ENCODE measurements at regions not wholly inside any gene's neighbourhood (a gene's known extent, or its start where the extent isn't known, plus 50 kb on each side); places are given as distances from the start of the nearest gene placed in this dataset.

DNA sequence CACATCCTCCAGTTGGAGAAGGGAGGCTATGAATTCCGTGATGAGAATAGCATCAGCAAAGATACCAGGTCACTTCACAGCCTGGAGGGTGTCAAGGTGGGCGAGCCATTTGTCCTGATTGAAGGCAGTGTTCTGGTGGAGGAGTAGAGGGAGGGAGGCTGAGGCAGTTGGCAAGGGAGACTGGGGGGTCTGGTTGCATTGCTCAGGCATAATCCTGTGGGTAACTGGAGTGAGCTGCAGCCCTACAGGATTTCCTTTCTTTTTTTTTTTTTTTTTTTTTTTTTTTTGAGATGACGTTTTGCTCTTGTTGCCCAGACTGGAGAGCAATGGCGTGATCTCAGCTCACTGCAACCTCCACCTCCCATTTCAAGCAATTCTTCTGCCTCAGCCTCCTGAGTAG is 223.9 kb upstream of the KLF4 start:
- Mint-ChIP-seq H3K4me3 (no peak overlapping the region), H3K27me3 (ENCODE audit: low read depth) (no peaks in the 10 kb centered on the region), H3K36me3 (ENCODE audit: low read depth) (no peaks in the 10 kb centered on the region), H3K27ac (no peak overlapping the region), H3K9me3 (no peaks in the 10 kb centered on the region), H3K4me1 (ENCODE audit: low read depth) (no peaks in the 10 kb centered on the region)
- DNase-seq (ENCODE audit: low spot score): no peak

DNA sequence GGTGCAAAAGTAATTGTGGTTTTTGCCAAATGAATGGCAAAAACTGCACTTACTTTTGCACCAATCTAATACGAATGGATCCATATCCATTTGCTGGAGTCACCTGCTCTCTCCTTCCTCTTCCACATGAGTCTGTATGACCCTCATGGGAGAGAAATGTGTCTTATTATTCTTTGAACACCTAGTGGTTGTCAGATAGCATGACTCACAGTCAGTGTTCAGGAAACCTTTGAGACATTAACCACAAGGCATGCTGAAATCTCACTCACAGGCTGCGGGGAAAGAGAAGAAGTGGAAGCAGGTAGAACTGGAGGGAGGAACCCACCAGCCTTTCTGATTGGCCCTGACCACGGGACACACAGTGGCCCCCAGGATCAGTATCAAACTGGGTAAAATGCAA is 222.8 kb upstream of the KLF4 start:
- H3K27ac Mint-ChIP-seq: no peak overlapping the region
- no peak overlapping the region for H3K4me3 Mint-ChIP-seq
- no peaks in the 10 kb centered on the region for H3K4me1 Mint-ChIP-seq (ENCODE audit: low read depth)
- H3K9me3 Mint-ChIP-seq: no peaks in the 10 kb centered on the region
- H3K36me3 Mint-ChIP-seq (ENCODE audit: low read depth): no peaks in the 10 kb centered on the region
- no peak for DNase-seq (ENCODE audit: low spot score)
- no peaks in the 10 kb centered on the region for H3K27me3 Mint-ChIP-seq (ENCODE audit: low read depth)

GRCh38 chr9:107711542-107711941 is 222.0 kb upstream of the KLF4 start:
- no peak overlapping the region for H3K4me3 Mint-ChIP-seq
- no peak overlapping the region for H3K27ac Mint-ChIP-seq
- H3K4me1 Mint-ChIP-seq (ENCODE audit: low read depth): no peaks in the 10 kb centered on the region
- no peaks in the 10 kb centered on the region for H3K36me3 Mint-ChIP-seq (ENCODE audit: low read depth)
- no peak for DNase-seq (ENCODE audit: low spot score)
- no peaks in the 10 kb centered on the region for H3K27me3 Mint-ChIP-seq (ENCODE audit: low read depth)
- no peaks in the 10 kb centered on the region for H3K9me3 Mint-ChIP-seq

DNA sequence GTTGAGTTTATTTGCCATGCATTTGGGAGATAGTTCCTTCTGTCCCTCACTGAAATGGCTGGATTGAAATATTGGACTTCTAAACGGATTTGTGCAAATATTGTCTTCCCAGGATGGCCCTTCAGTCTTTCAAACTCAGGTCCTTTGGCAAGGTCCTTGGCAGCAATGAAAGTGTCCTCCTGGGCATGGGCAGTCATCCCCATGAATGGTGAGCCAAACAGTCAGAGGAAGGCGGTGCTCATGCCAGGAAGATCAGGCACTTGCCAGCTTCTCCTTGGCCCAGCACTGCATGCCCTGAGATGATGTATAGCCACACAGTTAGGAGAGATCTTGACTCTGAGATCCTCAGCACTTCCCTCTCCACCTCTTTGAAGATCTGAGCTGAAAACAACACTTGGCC is 221.4 kb upstream of the KLF4 start:
- no peak overlapping the region for H3K4me3 Mint-ChIP-seq
- no peaks in the 10 kb centered on the region for H3K9me3 Mint-ChIP-seq
- no peaks in the 10 kb centered on the region for H3K36me3 Mint-ChIP-seq (ENCODE audit: low read depth)
- no peaks in the 10 kb centered on the region for H3K27me3 Mint-ChIP-seq (ENCODE audit: low read depth)
- DNase-seq (ENCODE audit: low spot score): no peak
- H3K27ac Mint-ChIP-seq: no peak overlapping the region
- no peaks in the 10 kb centered on the region for H3K4me1 Mint-ChIP-seq (ENCODE audit: low read depth)

- no peaks in the 10 kb centered on the region for H3K27me3 Mint-ChIP-seq (ENCODE audit: low read depth)
- no peaks in the 10 kb centered on the region for H3K36me3 Mint-ChIP-seq (ENCODE audit: low read depth)
- no peaks in the 10 kb centered on the region for H3K4me1 Mint-ChIP-seq (ENCODE audit: low read depth)
- no peak for DNase-seq (ENCODE audit: low spot score)
- no peaks in the 10 kb centered on the region for H3K9me3 Mint-ChIP-seq
- no peak overlapping the region for H3K4me3 Mint-ChIP-seq
- no peak overlapping the region for H3K27ac Mint-ChIP-seq
These were observed 221.0 kb upstream of the KLF4 start for GRCh38 chr9:107710546-107710945.

DNA sequence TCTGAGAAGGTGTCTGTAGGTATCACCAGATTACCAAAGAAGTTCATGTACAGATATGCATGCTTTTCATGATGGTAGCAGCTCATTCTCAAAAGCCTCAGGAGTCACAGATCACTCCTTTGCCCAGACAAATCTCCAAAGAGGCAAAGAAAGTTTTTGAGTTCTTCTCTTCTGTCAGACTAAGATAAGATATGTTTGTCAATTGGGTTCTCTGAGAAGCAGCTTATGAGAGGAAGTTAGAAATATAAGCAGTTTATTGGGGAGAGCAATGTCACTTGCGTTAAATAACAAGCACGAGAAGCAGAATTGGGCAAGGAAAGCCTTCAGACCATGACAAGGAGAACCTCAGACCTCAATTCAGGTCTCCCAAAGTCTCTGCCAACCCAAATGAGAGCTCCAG is 219.2 kb upstream of the KLF4 start:
- Mint-ChIP-seq H3K4me3 (no peak overlapping the region), H3K27me3 (ENCODE audit: low read depth) (no peaks in the 10 kb centered on the region), H3K36me3 (ENCODE audit: low read depth) (no peaks in the 10 kb centered on the region), H3K9me3 (no peaks in the 10 kb centered on the region), H3K4me1 (ENCODE audit: low read depth) (no peaks in the 10 kb centered on the region), H3K27ac (no peak overlapping the region)
- no peak for DNase-seq (ENCODE audit: low spot score)

DNA sequence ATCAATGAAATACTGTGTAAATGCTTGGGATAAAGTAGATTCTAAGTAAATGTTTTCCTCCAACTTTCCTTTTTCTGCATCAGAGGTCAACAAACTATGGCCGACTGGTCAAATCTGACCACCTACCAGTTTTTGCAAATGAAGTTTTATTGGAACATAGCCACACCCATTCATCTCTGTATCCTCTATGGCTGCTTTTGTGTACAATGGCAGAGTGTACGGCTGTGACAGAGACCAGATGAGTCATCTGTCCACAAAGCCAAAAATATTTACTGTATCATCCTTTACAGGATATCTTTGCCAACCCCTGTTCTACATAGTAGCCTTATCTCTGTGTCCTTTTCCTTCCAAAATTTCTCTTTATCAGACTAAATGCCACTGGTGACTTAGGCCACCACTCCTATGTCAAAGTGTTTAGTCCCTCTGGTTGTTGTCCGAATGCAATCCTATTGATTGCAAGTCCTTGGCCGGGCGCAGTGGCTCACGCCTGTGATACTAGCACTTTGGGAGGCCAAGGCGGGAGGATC is 218.4 kb upstream of the KLF4 start:
- no peak overlapping the region for H3K4me3 Mint-ChIP-seq
- no peak overlapping the region for H3K27ac Mint-ChIP-seq
- H3K9me3 Mint-ChIP-seq: no peaks in the 10 kb centered on the region
- no peaks in the 10 kb centered on the region for H3K4me1 Mint-ChIP-seq (ENCODE audit: low read depth)
- H3K36me3 Mint-ChIP-seq (ENCODE audit: low read depth): no peaks in the 10 kb centered on the region
- no peaks in the 10 kb centered on the region for H3K27me3 Mint-ChIP-seq (ENCODE audit: low read depth)
- no peak for DNase-seq (ENCODE audit: low spot score)

GRCh38 chr9:107707428-107707837 is 217.9 kb upstream of the KLF4 start:
- no peak for DNase-seq (ENCODE audit: low spot score)
- Mint-ChIP-seq H3K27me3 (ENCODE audit: low read depth) (no peaks in the 10 kb centered on the region), H3K9me3 (no peaks in the 10 kb centered on the region), H3K4me1 (ENCODE audit: low read depth) (no peaks in the 10 kb centered on the region), H3K36me3 (ENCODE audit: low read depth) (no peaks in the 10 kb centered on the region), H3K4me3 (no peak overlapping the region), H3K27ac (no peak overlapping the region)

DNA sequence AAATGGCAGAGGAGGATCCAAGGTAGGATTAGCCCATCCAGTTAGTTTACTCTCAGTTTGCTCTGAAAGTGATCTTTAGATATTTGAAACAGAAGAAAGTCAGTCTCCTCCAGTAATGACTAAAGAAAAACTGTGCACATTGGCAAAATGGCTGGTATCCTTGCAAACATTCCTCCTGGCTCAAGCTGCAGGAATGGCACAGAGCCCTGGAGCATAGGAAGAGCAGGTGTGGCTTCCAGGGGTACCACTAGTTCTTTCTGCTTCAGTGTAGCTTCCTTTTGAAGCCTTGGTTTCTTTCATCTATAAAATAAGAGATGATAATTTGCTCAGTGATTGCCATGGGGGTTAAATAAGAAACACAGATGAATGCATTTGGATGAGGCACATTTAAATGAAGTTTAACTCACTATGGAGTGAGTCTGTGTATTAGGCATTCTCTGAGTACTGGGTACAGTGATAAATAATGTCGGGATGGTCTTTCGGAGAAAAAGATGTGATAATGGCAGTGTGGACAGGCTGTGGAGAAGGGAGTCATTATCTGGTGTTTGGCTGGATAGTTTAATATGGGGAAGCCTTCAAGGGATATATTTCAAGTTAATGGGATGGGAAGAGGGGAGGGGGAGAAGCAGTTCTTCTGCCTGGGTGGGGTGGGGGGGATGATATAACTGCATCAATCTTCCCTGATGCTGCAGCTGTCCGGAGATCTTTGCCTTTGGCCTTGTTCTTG is 217.3 kb upstream of the KLF4 start:
- Mint-ChIP-seq H3K4me1 (ENCODE audit: low read depth) (no peaks in the 10 kb centered on the region), H3K9me3 (no peaks in the 10 kb centered on the region), H3K36me3 (ENCODE audit: low read depth) (no peaks in the 10 kb centered on the region), H3K4me3 (no peak overlapping the region), H3K27ac (no peak overlapping the region), H3K27me3 (ENCODE audit: low read depth) (no peaks in the 10 kb centered on the region)
- no peak for DNase-seq (ENCODE audit: low spot score)

DNA sequence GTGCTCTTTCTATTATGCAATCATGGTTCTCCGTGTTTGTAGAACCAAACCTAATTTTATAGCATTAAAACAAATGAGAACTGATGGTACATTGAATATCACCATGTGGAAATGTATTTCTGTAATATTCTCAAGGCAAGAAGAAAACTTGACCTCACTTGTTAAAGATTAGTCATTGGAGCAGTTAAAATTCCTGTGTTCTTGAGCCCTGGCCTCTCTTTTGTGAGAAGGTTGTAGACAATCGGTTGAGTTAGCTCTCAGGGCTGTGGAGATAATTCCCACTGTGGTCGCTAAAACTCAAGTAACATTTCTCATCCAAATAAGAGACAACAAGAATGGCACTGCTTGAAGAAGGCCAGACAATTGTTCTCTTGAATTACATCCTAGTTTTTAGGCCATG is 216.0 kb upstream of the KLF4 start:
- Mint-ChIP-seq H3K27me3 (ENCODE audit: low read depth) (no peaks in the 10 kb centered on the region), H3K36me3 (ENCODE audit: low read depth) (no peaks in the 10 kb centered on the region), H3K27ac (no peak overlapping the region), H3K4me3 (no peak overlapping the region), H3K4me1 (ENCODE audit: low read depth) (no peaks in the 10 kb centered on the region), H3K9me3 (no peaks in the 10 kb centered on the region)
- no peak for DNase-seq (ENCODE audit: low spot score)

GRCh38 chr9:107704774-107705173 is 215.2 kb upstream of the KLF4 start:
- no peaks in the 10 kb centered on the region for H3K27me3 Mint-ChIP-seq (ENCODE audit: low read depth)
- H3K27ac Mint-ChIP-seq: no peak overlapping the region
- no peaks in the 10 kb centered on the region for H3K4me1 Mint-ChIP-seq (ENCODE audit: low read depth)
- H3K9me3 Mint-ChIP-seq: no peaks in the 10 kb centered on the region
- H3K4me3 Mint-ChIP-seq: no peak overlapping the region
- DNase-seq (ENCODE audit: low spot score): no peak
- H3K36me3 Mint-ChIP-seq (ENCODE audit: low read depth): no peaks in the 10 kb centered on the region

- Mint-ChIP-seq H3K4me3 (no peak overlapping the region), H3K27me3 (ENCODE audit: low read depth) (no peaks in the 10 kb centered on the region)
These were observed 214.1 kb upstream of the KLF4 start for GRCh38 chr9:107703651-107704050.

GRCh38 chr9:107700847-107701246 is 211.3 kb upstream of the KLF4 start:
- no peak overlapping the region for H3K27ac Mint-ChIP-seq
- H3K4me1 Mint-ChIP-seq (ENCODE audit: low read depth): no peaks in the 10 kb centered on the region
- H3K27me3 Mint-ChIP-seq (ENCODE audit: low read depth): no peaks in the 10 kb centered on the region
- H3K9me3 Mint-ChIP-seq: no peaks in the 10 kb centered on the region
- no peak for DNase-seq (ENCODE audit: low spot score)
- H3K4me3 Mint-ChIP-seq: no peak overlapping the region
- H3K36me3 Mint-ChIP-seq (ENCODE audit: low read depth): no peaks in the 10 kb centered on the region

More at GRCh38 chr9:107703651-107704050, 214.1 kb upstream of the KLF4 start:
- H3K9me3 Mint-ChIP-seq: no peaks in the 10 kb centered on the region
- no peaks in the 10 kb centered on the region for H3K36me3 Mint-ChIP-seq (ENCODE audit: low read depth)
- no peaks in the 10 kb centered on the region for H3K4me1 Mint-ChIP-seq (ENCODE audit: low read depth)
- no peak overlapping the region for H3K27ac Mint-ChIP-seq
- DNase-seq (ENCODE audit: low spot score): no peak

DNA sequence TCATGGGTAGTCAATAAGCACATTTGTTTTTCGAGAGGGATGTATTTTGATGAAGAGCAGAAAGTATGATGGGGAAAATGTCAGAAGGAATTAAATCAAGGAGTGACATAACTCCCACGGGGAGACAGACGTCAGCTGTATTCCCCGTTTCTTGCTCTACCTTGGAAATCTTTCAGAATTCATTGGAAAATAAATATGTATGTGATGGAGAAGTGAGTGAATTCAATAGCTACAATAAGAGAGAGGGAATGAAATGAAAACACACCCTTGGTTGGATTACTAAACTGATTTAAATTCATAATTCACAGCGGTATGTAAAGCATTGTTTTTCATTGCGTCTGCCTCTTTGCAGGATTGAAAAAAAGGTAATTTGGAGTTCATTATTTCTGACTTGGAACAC is 209.7 kb upstream of the KLF4 start:
- no peak overlapping the region for H3K27ac Mint-ChIP-seq
- no peak for DNase-seq (ENCODE audit: low spot score)
- no peaks in the 10 kb centered on the region for H3K36me3 Mint-ChIP-seq (ENCODE audit: low read depth)
- H3K27me3 Mint-ChIP-seq (ENCODE audit: low read depth): no peaks in the 10 kb centered on the region
- no peak overlapping the region for H3K4me3 Mint-ChIP-seq
- no peaks in the 10 kb centered on the region for H3K9me3 Mint-ChIP-seq
- H3K4me1 Mint-ChIP-seq (ENCODE audit: low read depth): no peaks in the 10 kb centered on the region

DNA sequence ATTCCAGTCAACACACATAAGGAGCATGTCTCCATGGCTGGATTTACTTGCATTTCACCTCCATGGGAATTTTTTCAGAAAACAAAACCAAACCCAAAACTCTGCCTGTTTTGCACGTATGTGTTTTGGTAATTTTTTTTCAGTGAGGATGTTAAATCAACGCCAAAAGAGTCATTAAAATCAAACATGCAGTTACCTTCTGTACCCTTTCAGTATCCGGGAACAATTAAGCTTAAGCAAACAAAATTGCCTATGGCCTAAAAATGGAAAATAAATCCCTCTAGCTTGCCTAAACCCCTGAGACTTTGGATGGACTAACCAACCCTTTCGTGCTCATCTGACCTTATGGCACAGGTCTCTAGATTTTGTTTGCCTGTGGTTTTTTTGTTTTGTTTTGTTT is 209.2 kb upstream of the KLF4 start:
- Mint-ChIP-seq H3K36me3 (ENCODE audit: low read depth) (no peaks in the 10 kb centered on the region), H3K27ac (no peak overlapping the region), H3K4me1 (ENCODE audit: low read depth) (no peaks in the 10 kb centered on the region), H3K4me3 (no peak overlapping the region), H3K27me3 (ENCODE audit: low read depth) (no peaks in the 10 kb centered on the region), H3K9me3 (no peaks in the 10 kb centered on the region)
- no peak for DNase-seq (ENCODE audit: low spot score)

Data from T-helper 2 cell treated with Interferon-gamma antibody and Interleukin-4, amounts not matched to agents 5 μg/mL and 100 μg/mL, for 36 hours (primary cell).